Uterus (tissue), 2 donors: ENCODE measurements at regions not wholly inside any gene's neighbourhood (a gene's known extent, or its start where the extent isn't known, plus 50 kb on each side); places are given as distances from the start of the nearest gene placed in this dataset.

Source experiments
- POLR2A ChIP-seq, 2 donors: fragments of 450-650 bp; IDR thresholded peaks; one replicate each; pipeline ENCODE4 v1.6.1; 2016; ENCODE audit warnings: antibody characterized with exemption in 2 of 2, mild to moderate bottlenecking in 1 of 2, moderate library complexity in 1 of 2
- TF ChIP-seq, protein P1 (sequence below), 4 experiments: fragments of 200-600 bp in 2 of 4; fragments of 450-650 bp in 2 of 4; sonication (generic) in 2 of 4; IDR thresholded peaks; one replicate each; pipeline ENCODE4 v1.5.1; 2016 to 2019; ENCODE audit warnings: antibody characterized with exemption in 4 of 4, mild to moderate bottlenecking in 2 of 4, moderate library complexity in 1 of 4

DNA sequence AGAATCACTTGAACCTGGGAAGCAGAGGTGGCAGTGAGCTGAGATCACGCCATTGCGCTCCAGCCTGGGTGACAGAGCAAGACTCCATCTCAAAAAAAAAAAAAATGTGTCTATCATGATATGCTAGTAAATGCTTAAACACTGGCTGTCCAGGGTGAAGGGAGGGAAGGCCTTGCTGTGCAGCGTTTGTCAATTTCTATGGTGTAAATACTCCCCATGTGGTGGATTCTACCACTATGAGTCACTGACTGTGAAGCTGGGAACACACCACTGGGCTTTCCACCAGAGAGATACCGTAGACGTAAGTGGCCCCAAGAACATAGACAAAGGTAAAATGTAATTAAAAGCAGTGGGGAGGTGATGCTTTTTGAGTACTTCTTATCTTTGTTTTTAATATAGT is 51.3 kb upstream of the LEF1 start:
- TF ChIP-seq, protein P1, sequence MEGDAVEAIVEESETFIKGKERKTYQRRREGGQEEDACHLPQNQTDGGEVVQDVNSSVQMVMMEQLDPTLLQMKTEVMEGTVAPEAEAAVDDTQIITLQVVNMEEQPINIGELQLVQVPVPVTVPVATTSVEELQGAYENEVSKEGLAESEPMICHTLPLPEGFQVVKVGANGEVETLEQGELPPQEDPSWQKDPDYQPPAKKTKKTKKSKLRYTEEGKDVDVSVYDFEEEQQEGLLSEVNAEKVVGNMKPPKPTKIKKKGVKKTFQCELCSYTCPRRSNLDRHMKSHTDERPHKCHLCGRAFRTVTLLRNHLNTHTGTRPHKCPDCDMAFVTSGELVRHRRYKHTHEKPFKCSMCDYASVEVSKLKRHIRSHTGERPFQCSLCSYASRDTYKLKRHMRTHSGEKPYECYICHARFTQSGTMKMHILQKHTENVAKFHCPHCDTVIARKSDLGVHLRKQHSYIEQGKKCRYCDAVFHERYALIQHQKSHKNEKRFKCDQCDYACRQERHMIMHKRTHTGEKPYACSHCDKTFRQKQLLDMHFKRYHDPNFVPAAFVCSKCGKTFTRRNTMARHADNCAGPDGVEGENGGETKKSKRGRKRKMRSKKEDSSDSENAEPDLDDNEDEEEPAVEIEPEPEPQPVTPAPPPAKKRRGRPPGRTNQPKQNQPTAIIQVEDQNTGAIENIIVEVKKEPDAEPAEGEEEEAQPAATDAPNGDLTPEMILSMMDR (IDR thresholded peaks at IDR 0.05), result no peak
- TF ChIP-seq POLR2A (IDR thresholded peaks at IDR 0.05), result no peak
